ENCODE measurements at regions not wholly inside any gene's neighbourhood (a gene's known extent, or its start where the extent isn't known, plus 50 kb on each side); places are given as distances from the start of the nearest gene placed in this dataset.

DNA sequence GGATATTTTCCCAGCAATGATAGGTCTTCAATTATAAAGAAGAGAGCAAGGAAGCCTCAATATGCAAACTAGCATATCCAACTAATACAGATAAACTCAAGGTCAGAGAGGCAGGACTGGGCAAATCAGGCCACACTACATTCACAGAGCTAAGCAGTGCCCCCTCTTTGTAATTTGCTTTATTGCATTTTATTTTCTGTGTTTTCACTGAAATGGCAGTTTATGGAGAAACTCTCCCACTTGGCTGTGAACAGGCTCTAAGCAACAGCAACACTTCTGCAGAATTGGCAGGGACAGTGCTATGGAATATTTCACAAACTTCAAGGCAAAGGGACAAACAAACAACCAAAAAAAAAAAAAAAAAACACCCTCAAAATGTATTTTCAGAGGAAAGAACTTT lies 93.4 kb upstream of the SOD1 start:
- no peak overlapping the region for H3K27ac ChIP-seq (ENCODE audit: low read length)
- no peak for ATAC-seq

DNA sequence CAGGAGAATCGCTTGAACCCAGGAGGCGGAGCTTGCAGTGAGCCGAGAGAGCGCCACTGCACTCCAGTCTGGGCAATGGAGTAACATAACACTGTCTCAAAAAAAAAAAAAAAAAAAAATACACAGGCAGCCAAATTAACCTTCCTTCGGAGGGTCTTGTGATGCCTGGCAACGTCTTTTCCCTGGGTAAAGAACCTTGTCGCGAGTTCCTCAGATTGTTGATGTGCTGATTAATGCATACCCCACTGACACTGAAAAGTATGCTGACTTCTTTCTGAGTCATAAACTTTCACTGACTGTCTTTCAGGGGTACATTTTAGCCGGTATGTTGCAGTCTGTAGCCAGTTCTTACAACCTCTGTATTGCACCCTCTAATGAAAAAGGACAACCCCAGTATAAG lies 95.1 kb upstream of the SOD1 start:
- Histone ChIP-seq H3K9me3 (ENCODE audit: control insufficient read depth, insufficient read depth, low read depth, low read length) (no peaks in the 10 kb centered on the region), H3K27me3 (ENCODE audit: control insufficient read depth, insufficient read depth, low read length) (no peaks in the 10 kb centered on the region), H3K27ac (ENCODE audit: low read length) (no peak overlapping the region), H3K4me3 (ENCODE audit: low read depth in 2 of 2, low read length in 2 of 2) (no peak overlapping the region), H3K36me3 (ENCODE audit: control insufficient read depth, insufficient read depth, low read length) (no peaks in the 10 kb centered on the region), H3K4me1 (ENCODE audit: control insufficient read depth, insufficient read depth, low read length) (no peaks in the 10 kb centered on the region)
- intact Hi-C loops (cut with micrococcal nuclease; ENCODE audit: unreplicated experiment) (no loop called here), in situ Hi-C loops (cut with HindIII; ENCODE audit: low pct_unique_long_range_greater_than_20kb, low sequenced_read_pairs) (no loop called here)
- no TSS peak for BruUV-seq (replicated peaks)
- no peak for DNase-seq (ENCODE audit: low read depth, low spot score)
- no peak for ATAC-seq
- POLR2A ChIA-PET: no interaction called here
- TF ChIP-seq TCF7L2 (IDR thresholded peaks at IDR 0.05; ENCODE audit: low read depth, low read length) (no peak), POLR2AphosphoS5 (IDR thresholded peaks at IDR 0.05; ENCODE audit: low read depth, low read length) (no peak), SIN3A (IDR thresholded peaks at IDR 0.05; ENCODE audit: borderline replicate concordance, insufficient read depth, low read depth, low read length) (no peak)
- CTCF ChIA-PET: no interaction called here

More for the DNA sequence above, 93.4 kb upstream of the SOD1 start:
- Histone ChIP-seq H3K27me3 (ENCODE audit: control insufficient read depth, insufficient read depth, low read length) (no peaks in the 10 kb centered on the region), H3K4me3 (ENCODE audit: low read depth in 2 of 2, low read length in 2 of 2) (no peak overlapping the region), H3K4me1 (ENCODE audit: control insufficient read depth, insufficient read depth, low read length) (no peaks in the 10 kb centered on the region), H3K36me3 (ENCODE audit: control insufficient read depth, insufficient read depth, low read length) (no peaks in the 10 kb centered on the region), H3K9me3 (ENCODE audit: control insufficient read depth, insufficient read depth, low read depth, low read length) (no peaks in the 10 kb centered on the region)
- ChIA-PET CTCF (interaction anchor here (0.7 kb wide), 1 partner anchor 13 kb away, joined by 8 read pairs; no protein-coding TSS in a partner anchor), POLR2A (no interaction called here)
- TF ChIP-seq, protein P1, sequence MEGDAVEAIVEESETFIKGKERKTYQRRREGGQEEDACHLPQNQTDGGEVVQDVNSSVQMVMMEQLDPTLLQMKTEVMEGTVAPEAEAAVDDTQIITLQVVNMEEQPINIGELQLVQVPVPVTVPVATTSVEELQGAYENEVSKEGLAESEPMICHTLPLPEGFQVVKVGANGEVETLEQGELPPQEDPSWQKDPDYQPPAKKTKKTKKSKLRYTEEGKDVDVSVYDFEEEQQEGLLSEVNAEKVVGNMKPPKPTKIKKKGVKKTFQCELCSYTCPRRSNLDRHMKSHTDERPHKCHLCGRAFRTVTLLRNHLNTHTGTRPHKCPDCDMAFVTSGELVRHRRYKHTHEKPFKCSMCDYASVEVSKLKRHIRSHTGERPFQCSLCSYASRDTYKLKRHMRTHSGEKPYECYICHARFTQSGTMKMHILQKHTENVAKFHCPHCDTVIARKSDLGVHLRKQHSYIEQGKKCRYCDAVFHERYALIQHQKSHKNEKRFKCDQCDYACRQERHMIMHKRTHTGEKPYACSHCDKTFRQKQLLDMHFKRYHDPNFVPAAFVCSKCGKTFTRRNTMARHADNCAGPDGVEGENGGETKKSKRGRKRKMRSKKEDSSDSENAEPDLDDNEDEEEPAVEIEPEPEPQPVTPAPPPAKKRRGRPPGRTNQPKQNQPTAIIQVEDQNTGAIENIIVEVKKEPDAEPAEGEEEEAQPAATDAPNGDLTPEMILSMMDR (IDR thresholded peaks at IDR 0.05): no peak
- no peak for TF ChIP-seq SIN3A (IDR thresholded peaks at IDR 0.05; ENCODE audit: borderline replicate concordance, insufficient read depth, low read depth, low read length)
- TF ChIP-seq TCF7L2 (IDR thresholded peaks at IDR 0.05; ENCODE audit: low read depth, low read length): no peak
- TF ChIP-seq, protein P2, sequence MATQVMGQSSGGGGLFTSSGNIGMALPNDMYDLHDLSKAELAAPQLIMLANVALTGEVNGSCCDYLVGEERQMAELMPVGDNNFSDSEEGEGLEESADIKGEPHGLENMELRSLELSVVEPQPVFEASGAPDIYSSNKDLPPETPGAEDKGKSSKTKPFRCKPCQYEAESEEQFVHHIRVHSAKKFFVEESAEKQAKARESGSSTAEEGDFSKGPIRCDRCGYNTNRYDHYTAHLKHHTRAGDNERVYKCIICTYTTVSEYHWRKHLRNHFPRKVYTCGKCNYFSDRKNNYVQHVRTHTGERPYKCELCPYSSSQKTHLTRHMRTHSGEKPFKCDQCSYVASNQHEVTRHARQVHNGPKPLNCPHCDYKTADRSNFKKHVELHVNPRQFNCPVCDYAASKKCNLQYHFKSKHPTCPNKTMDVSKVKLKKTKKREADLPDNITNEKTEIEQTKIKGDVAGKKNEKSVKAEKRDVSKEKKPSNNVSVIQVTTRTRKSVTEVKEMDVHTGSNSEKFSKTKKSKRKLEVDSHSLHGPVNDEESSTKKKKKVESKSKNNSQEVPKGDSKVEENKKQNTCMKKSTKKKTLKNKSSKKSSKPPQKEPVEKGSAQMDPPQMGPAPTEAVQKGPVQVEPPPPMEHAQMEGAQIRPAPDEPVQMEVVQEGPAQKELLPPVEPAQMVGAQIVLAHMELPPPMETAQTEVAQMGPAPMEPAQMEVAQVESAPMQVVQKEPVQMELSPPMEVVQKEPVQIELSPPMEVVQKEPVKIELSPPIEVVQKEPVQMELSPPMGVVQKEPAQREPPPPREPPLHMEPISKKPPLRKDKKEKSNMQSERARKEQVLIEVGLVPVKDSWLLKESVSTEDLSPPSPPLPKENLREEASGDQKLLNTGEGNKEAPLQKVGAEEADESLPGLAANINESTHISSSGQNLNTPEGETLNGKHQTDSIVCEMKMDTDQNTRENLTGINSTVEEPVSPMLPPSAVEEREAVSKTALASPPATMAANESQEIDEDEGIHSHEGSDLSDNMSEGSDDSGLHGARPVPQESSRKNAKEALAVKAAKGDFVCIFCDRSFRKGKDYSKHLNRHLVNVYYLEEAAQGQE (IDR thresholded peaks at IDR 0.05; ENCODE audit: insufficient read depth in 1 of 2, low read depth in 2 of 2, low read length in 1 of 2): no peak
- TF ChIP-seq POLR2AphosphoS5 (IDR thresholded peaks at IDR 0.05; ENCODE audit: low read depth, low read length): no peak
- no peak for DNase-seq (ENCODE audit: low read depth, low spot score)
- in situ Hi-C loops (cut with HindIII; ENCODE audit: low pct_unique_long_range_greater_than_20kb, low sequenced_read_pairs) (no loop called here), intact Hi-C loops (cut with micrococcal nuclease; ENCODE audit: unreplicated experiment) (no loop called here)
- no TSS peak for BruUV-seq (replicated peaks)

DNA sequence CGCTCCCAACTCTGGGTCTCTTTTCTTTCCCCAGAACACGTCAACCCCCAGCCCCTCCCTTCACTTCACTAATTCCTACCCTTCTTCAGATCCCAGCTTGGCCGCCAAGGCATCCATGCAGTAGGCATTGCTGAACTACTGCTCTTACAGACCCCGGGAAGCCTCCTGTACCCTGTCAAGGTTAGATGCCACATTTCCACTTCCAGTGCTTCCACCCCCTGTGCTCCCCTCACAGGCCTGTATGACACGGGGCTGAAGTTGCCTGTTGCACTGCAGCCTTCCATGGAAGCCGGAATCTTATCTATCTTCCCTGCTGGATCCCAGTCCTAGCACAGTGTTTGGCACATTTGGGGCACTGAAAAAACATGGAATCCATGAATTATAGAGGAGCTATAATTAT lies 99.0 kb upstream of the SOD1 start:
- no peaks in the 10 kb centered on the region; the same call in 1 of the 2 replicates for H3K27me3 ChIP-seq (ENCODE audit: control insufficient read depth, insufficient read depth, low read length)
- H3K4me3 ChIP-seq (ENCODE audit: low read depth in 2 of 2, low read length in 2 of 2): no peak overlapping the region
- DNase-seq (ENCODE audit: low read depth, low spot score): no peak
- in situ Hi-C loops (cut with HindIII; ENCODE audit: low pct_unique_long_range_greater_than_20kb, low sequenced_read_pairs): no loop called here
- intact Hi-C loops (cut with micrococcal nuclease; ENCODE audit: unreplicated experiment): no loop called here
- H3K4me1 ChIP-seq (ENCODE audit: control insufficient read depth, insufficient read depth, low read length): no peaks in the 10 kb centered on the region; the same call in 1 of the 2 replicates
- BruUV-seq (replicated peaks): no TSS peak
- TF ChIP-seq POLR2AphosphoS5 (IDR thresholded peaks at IDR 0.05; ENCODE audit: low read depth, low read length) (no peak), TCF7L2 (IDR thresholded peaks at IDR 0.05; ENCODE audit: low read depth, low read length) (no peak), SIN3A (IDR thresholded peaks at IDR 0.05; ENCODE audit: borderline replicate concordance, insufficient read depth, low read depth, low read length) (no peak)
- TF ChIP-seq, protein P2 (IDR thresholded peaks at IDR 0.05; ENCODE audit: insufficient read depth in 1 of 2, low read depth in 2 of 2, low read length in 1 of 2): no peak
- TF ChIP-seq, protein P1 (IDR thresholded peaks at IDR 0.05): no peak
- no peak overlapping the region for H3K27ac ChIP-seq (ENCODE audit: low read length)
- H3K36me3 ChIP-seq (ENCODE audit: control insufficient read depth, insufficient read depth, low read length): no peaks in the 10 kb centered on the region
- H3K9me3 ChIP-seq (ENCODE audit: control insufficient read depth, insufficient read depth, low read depth, low read length): no peaks in the 10 kb centered on the region
- ChIA-PET CTCF (no interaction called here), POLR2A (no interaction called here)
- no peak for ATAC-seq
